ENCODE measurements at regions not wholly inside any gene's neighbourhood (a gene's known extent, or its start where the extent isn't known, plus 50 kb on each side); places are given as distances from the start of the nearest gene placed in this dataset.
A peak's percentile ranks its signal among the peaks of the same experiment; 100 is the strongest.

DNA sequence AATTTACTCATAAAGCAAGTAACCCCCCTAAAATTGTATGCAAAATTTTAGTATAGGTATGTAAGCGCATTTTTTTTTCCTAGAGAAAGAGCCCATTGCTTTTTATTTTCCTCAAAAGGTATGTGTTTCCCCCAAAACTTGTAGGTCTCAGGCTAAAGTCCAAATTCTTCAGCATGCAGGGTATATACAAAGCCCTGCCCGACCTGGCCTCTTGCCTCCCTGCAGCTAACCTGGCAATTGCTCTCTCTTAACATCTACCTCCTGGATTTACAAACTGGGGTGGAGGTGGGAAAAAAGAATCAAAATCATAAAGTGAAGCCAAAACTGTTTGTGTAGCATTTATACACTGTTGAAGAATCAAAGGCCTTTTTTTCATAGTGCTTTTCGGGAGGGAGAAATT, 107.8 kb downstream of the KCNRG start:
- no peaks in the 10 kb centered on the region for H3K79me2 ChIP-seq (ENCODE audit: control insufficient read depth, insufficient read depth, low read length)
- no peak overlapping the region for H2BK5ac ChIP-seq (ENCODE audit: low read length)
- H3K4ac ChIP-seq (ENCODE audit: low read depth, low read length) = no peak overlapping the region
- H3K56ac ChIP-seq (ENCODE audit: low read length) = no peak overlapping the region
- no peak overlapping the region for H3K27ac ChIP-seq (ENCODE audit: low read depth, low read length)
- H3K4me2 ChIP-seq (ENCODE audit: low read length) = no peak overlapping the region
- H2BK120ac ChIP-seq (ENCODE audit: low read depth, low read length) = no peak overlapping the region
- H3K79me1 ChIP-seq (ENCODE audit: low read length) = no peaks in the 10 kb centered on the region
- no peak overlapping the region for H3K18ac ChIP-seq (ENCODE audit: low read length)
- no peak overlapping the region for H3K4me3 ChIP-seq (ENCODE audit: low read length)
- H2BK15ac ChIP-seq (replicated peaks; ENCODE audit: low read depth) = no peak overlapping the region
- H2AK5ac ChIP-seq (ENCODE audit: low read length) = no peak overlapping the region
- peaks cover 35% of the 10 kb centered on the region for H3K27me3 ChIP-seq (ENCODE audit: insufficient read depth, low read length, poor library complexity)
- H4K5ac ChIP-seq (ENCODE audit: low read length) = no peak overlapping the region
- DNase-seq = peak; percentile 3
- no peak overlapping the region for H3K9ac ChIP-seq (ENCODE audit: low read length)
- H3K4me1 ChIP-seq (ENCODE audit: control insufficient read depth, low read depth, low read length) = peaks cover 12% of the 10 kb centered on the region
- H3K36me3 ChIP-seq (ENCODE audit: control insufficient read depth, insufficient read depth, low read length) = no peaks in the 10 kb centered on the region
- H4K8ac ChIP-seq (ENCODE audit: low read depth, low read length) = no peak overlapping the region
- H3K23ac ChIP-seq (ENCODE audit: low read length) = no peak overlapping the region
- no CpG with 5 or more reads among the region's 3 CpGs for WGBS (ENCODE audit: extremely low coverage, insufficient coverage, low lambda C conversion rate)

DNA sequence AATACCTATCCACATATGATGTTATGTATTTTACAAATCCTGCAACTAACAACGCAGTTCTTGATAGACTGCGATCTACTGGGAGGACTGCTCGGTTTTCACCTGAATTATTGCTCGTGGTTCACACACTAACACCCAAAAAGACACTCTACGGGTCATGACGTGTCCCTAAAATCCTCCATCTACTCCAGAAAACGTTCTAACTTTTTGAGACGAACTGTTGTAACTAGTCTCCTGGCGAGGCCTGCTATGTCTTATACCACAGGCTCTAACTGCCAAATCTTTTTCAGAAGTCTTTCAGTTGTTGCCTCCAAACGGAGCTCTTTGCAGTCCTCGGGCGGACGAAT, 108.2 kb downstream of the KCNRG start:
- H3K27ac ChIP-seq (ENCODE audit: low read depth, low read length) = no peak overlapping the region
- no CpG with 5 or more reads among the region's 13 CpGs for WGBS (ENCODE audit: extremely low coverage, insufficient coverage, low lambda C conversion rate)
- H3K36me3 ChIP-seq (ENCODE audit: control insufficient read depth, insufficient read depth, low read length) = no peaks in the 10 kb centered on the region

DNA sequence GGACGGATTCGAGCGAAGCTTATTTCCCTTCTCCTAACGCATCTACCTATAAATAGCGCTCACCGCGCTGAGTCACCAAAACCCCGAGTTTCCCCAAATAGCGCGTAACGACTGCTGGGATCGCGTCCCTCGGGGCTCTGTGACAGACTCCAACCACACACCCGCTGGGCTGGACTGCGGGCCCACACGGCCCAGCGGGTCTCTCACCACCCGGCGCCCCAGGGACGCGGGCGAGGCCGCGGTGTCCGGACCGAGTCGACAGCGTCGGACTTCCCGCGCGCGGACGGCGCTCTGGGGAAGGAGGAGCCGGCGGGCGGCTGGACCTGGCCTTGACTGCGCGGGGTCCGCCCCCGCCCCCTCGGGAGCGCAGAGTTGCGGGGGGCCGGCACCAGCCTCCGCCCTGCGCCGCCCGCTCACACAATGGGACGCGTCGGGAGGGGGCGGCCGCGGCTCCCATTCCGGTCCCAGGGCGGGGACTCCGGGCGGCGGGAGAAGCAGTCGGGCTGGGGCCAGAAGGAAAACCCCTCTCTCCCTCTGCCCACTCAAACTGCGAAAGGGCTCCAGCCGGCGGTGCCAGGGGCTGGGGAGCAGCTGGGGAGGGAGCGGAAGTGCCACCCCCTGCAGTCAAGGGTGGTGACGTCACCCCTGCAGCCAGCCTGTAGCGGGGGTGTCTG, 108.8 kb downstream of the KCNRG start:
- H3K9ac ChIP-seq (ENCODE audit: low read length) = peak overlapping the region; percentile 69
- no CpG with 5 or more reads among the region's 69 CpGs for WGBS (ENCODE audit: extremely low coverage, insufficient coverage, low lambda C conversion rate)
- no peak overlapping the region for H2BK15ac ChIP-seq (replicated peaks; ENCODE audit: low read depth)
- no peak overlapping the region for H4K8ac ChIP-seq (ENCODE audit: low read depth, low read length)
- H3K79me2 ChIP-seq (ENCODE audit: control insufficient read depth, insufficient read depth, low read length) = no peaks in the 10 kb centered on the region
- H3K4me2 ChIP-seq (ENCODE audit: low read length) = peak overlapping the region; percentile 95
- peaks cover 12% of the 10 kb centered on the region for H3K4me1 ChIP-seq (ENCODE audit: control insufficient read depth, low read depth, low read length)
- no peak overlapping the region for H2AK5ac ChIP-seq (ENCODE audit: low read length)
- no peaks in the 10 kb centered on the region for H3K36me3 ChIP-seq (ENCODE audit: control insufficient read depth, insufficient read depth, low read length)
- H3K27ac ChIP-seq (ENCODE audit: low read depth, low read length) = peak overlapping the region; percentile 5
- peak overlapping the region; percentile 9 for H3K18ac ChIP-seq (ENCODE audit: low read length)
- peaks cover 44% of the 10 kb centered on the region for H3K27me3 ChIP-seq (ENCODE audit: insufficient read depth, low read length, poor library complexity)
- H3K79me1 ChIP-seq (ENCODE audit: low read length) = no peaks in the 10 kb centered on the region
- DNase-seq = peak; percentile 85
- no peak overlapping the region for H3K23ac ChIP-seq (ENCODE audit: low read length)
- H3K4ac ChIP-seq (ENCODE audit: low read depth, low read length) = no peak overlapping the region
- H3K56ac ChIP-seq (ENCODE audit: low read length) = peak overlapping the region; percentile 87
- H3K4me3 ChIP-seq (ENCODE audit: low read length) = peak overlapping the region; percentile 62
- no peak overlapping the region for H2BK5ac ChIP-seq (ENCODE audit: low read length)
- no peak overlapping the region for H2BK120ac ChIP-seq (ENCODE audit: low read depth, low read length)
- H4K5ac ChIP-seq (ENCODE audit: low read length) = no peak overlapping the region

More for the DNA sequence above, 108.2 kb downstream of the KCNRG start:
- Histone ChIP-seq H3K4me1 (ENCODE audit: control insufficient read depth, low read depth, low read length) (peaks cover 12% of the 10 kb centered on the region), H3K79me1 (ENCODE audit: low read length) (no peaks in the 10 kb centered on the region), H3K56ac (ENCODE audit: low read length) (peak overlapping the region; percentile 87), H2BK120ac (ENCODE audit: low read depth, low read length) (no peak overlapping the region), H3K27me3 (ENCODE audit: insufficient read depth, low read length, poor library complexity) (peaks cover 39% of the 10 kb centered on the region), H4K8ac (ENCODE audit: low read depth, low read length) (no peak overlapping the region), H3K23ac (ENCODE audit: low read length) (peak overlapping the region; percentile 1), H3K79me2 (ENCODE audit: control insufficient read depth, insufficient read depth, low read length) (no peaks in the 10 kb centered on the region), H3K4me3 (ENCODE audit: low read length) (peak overlapping the region; percentile 62), H3K4me2 (ENCODE audit: low read length) (peak overlapping the region; percentile 95), H4K5ac (ENCODE audit: low read length) (no peak overlapping the region), H2BK15ac (replicated peaks; ENCODE audit: low read depth) (no peak overlapping the region), H2BK5ac (ENCODE audit: low read length) (no peak overlapping the region), H3K18ac (ENCODE audit: low read length) (no peak overlapping the region), H3K9ac (ENCODE audit: low read length) (peak overlapping the region; percentile 69), H2AK5ac (ENCODE audit: low read length) (no peak overlapping the region), H3K4ac (ENCODE audit: low read depth, low read length) (no peak overlapping the region)
- no peak for DNase-seq

DNA sequence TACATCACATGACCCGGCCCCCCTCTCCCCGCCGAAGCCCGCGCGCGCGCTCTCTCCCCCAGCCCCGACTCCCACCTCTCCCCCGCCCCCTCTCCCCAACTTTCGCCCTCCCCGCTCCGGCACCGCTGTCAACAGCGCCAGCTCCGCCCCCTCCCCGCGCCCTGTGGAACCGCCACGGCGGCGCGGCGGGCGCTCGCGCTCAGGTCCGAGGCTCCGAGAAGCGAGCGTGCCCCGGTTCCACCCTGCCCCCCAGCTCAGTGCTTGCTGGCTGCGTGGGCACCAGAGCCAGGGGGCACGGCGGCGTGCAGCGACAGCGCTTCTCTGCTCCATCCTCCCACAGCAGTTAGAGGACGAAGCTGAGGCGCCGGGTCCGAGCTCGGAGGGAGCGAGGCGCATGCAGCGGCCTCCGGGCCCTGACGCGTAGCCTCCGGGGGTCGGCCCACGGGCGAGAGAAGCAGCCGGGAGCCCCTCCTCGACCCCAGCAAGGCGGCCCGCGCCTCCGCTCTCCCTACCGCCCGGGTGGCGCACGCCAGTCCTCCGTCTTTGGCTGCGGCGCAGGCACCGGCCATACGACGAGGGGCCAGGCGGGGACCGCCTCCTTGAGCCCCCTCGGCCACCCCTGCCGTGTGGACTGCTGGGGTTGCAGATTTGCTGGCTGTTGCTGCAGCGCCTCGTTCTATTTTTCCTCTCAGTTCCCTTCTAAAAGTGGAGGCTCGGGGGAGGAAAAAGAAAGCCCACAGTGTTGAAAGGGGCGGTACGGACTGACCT, 109.5 kb downstream of the KCNRG start:
- no CpG with 5 or more reads among the region's 78 CpGs for WGBS (ENCODE audit: extremely low coverage, insufficient coverage, low lambda C conversion rate)

DNA sequence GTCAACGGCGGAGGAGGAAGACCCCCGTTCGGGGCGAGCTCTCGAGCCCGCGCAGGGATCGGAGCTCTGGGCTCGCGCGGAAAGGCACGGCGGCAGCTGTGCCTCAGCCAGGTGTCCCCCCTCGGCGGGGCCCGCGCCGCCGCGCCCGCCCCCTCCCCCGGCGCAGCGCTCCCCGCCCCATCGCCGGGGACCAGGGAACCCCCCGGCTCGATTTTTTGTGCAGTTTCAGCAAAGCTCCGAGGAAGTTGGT, 110.0 kb downstream of the KCNRG start:
- H3K18ac ChIP-seq (ENCODE audit: low read length) = peak overlapping the region; percentile 22
- H3K4me1 ChIP-seq (ENCODE audit: control insufficient read depth, low read depth, low read length) = peaks cover 12% of the 10 kb centered on the region
- H4K5ac ChIP-seq (ENCODE audit: low read length) = no peak overlapping the region
- no peak overlapping the region for H3K4ac ChIP-seq (ENCODE audit: low read depth, low read length)
- H3K27me3 ChIP-seq (ENCODE audit: insufficient read depth, low read length, poor library complexity) = peaks cover 56% of the 10 kb centered on the region
- H3K27ac ChIP-seq (ENCODE audit: low read depth, low read length) = no peak overlapping the region
- no peak overlapping the region for H3K23ac ChIP-seq (ENCODE audit: low read length)
- H2AK5ac ChIP-seq (ENCODE audit: low read length) = no peak overlapping the region
- peak overlapping the region; percentile 85 for H3K4me2 ChIP-seq (ENCODE audit: low read length)
- H2BK120ac ChIP-seq (ENCODE audit: low read depth, low read length) = no peak overlapping the region
- no CpG with 5 or more reads among the region's 31 CpGs for WGBS (ENCODE audit: extremely low coverage, insufficient coverage, low lambda C conversion rate)
- H2BK5ac ChIP-seq (ENCODE audit: low read length) = no peak overlapping the region
- no peak overlapping the region for H2BK15ac ChIP-seq (replicated peaks; ENCODE audit: low read depth)
- no peaks in the 10 kb centered on the region for H3K36me3 ChIP-seq (ENCODE audit: control insufficient read depth, insufficient read depth, low read length)
- peak overlapping the region; percentile 67 for H3K4me3 ChIP-seq (ENCODE audit: low read length)
- no peaks in the 10 kb centered on the region for H3K79me2 ChIP-seq (ENCODE audit: control insufficient read depth, insufficient read depth, low read length)
- H4K8ac ChIP-seq (ENCODE audit: low read depth, low read length) = no peak overlapping the region
- no peaks in the 10 kb centered on the region for H3K79me1 ChIP-seq (ENCODE audit: low read length)
- H3K56ac ChIP-seq (ENCODE audit: low read length) = peak overlapping the region; percentile 95
- peak overlapping the region; percentile 78 for H3K9ac ChIP-seq (ENCODE audit: low read length)
- DNase-seq = no peak

More for the DNA sequence above, 109.5 kb downstream of the KCNRG start:
- Histone ChIP-seq H4K5ac (ENCODE audit: low read length) (no peak overlapping the region), H4K8ac (ENCODE audit: low read depth, low read length) (no peak overlapping the region), H3K23ac (ENCODE audit: low read length) (no peak overlapping the region), H3K27me3 (ENCODE audit: insufficient read depth, low read length, poor library complexity) (peaks cover 52% of the 10 kb centered on the region), H3K4me2 (ENCODE audit: low read length) (peak overlapping the region; percentile 85), H3K4me1 (ENCODE audit: control insufficient read depth, low read depth, low read length) (peaks cover 12% of the 10 kb centered on the region), H3K4me3 (ENCODE audit: low read length) (peak overlapping the region; percentile 67), H2AK5ac (ENCODE audit: low read length) (no peak overlapping the region), H3K36me3 (ENCODE audit: control insufficient read depth, insufficient read depth, low read length) (no peaks in the 10 kb centered on the region), H3K79me2 (ENCODE audit: control insufficient read depth, insufficient read depth, low read length) (no peaks in the 10 kb centered on the region), H3K4ac (ENCODE audit: low read depth, low read length) (no peak overlapping the region), H2BK15ac (replicated peaks; ENCODE audit: low read depth) (no peak overlapping the region), H3K18ac (ENCODE audit: low read length) (peak overlapping the region; percentile 22), H2BK120ac (ENCODE audit: low read depth, low read length) (no peak overlapping the region), H3K9ac (ENCODE audit: low read length) (peak overlapping the region; percentile 78), H2BK5ac (ENCODE audit: low read length) (no peak overlapping the region), H3K27ac (ENCODE audit: low read depth, low read length) (no peak overlapping the region), H3K79me1 (ENCODE audit: low read length) (no peaks in the 10 kb centered on the region), H3K56ac (ENCODE audit: low read length) (peak overlapping the region; percentile 95)
- peak; percentile 68 for DNase-seq
